BLaER1 (cell line): ENCODE measurements at regions not wholly inside any gene's neighbourhood (a gene's known extent, or its start where the extent isn't known, plus 50 kb on each side); places are given as distances from the start of the nearest gene placed in this dataset.

ENCODE experiments used
- H3K27ac ChIP-seq: shearing (Covaris generic); formaldehyde crosslinking; 2 replicates; pipeline ENCODE4 v1.8.1; 2022
- H3K27me3 ChIP-seq: shearing (Covaris generic); formaldehyde crosslinking; 2 replicates; pipeline ENCODE4 v1.8.1; 2022
- H3K36me3 ChIP-seq: shearing (Covaris generic); formaldehyde crosslinking; 2 replicates; pipeline ENCODE4 v1.8.1; 2022
- H3K4me1 ChIP-seq: shearing (Covaris generic); formaldehyde crosslinking; 2 replicates; pipeline ENCODE4 v1.8.1; 2022
- H3K4me2 ChIP-seq: shearing (Covaris generic); formaldehyde crosslinking; 2 replicates; pipeline ENCODE4 v1.8.1; 2022
- H3K4me3 ChIP-seq: shearing (Covaris generic); formaldehyde crosslinking; 2 replicates; pipeline ENCODE4 v1.8.1; 2022
- H3K9ac ChIP-seq: shearing (Covaris generic); formaldehyde crosslinking; 2 replicates; pipeline ENCODE4 v1.8.1; 2022
- H3K9me3 ChIP-seq: shearing (Covaris generic); formaldehyde crosslinking; 2 replicates; pipeline ENCODE4 v1.8.1; 2022
- H4K20me1 ChIP-seq: shearing (Covaris generic); formaldehyde crosslinking; 2 replicates; pipeline ENCODE4 v1.8.1; 2022
- Cebpa-rat ChIP-seq: shearing (Covaris generic); IDR thresholded peaks from 2 replicates; pipeline ENCODE4 v1.8.1; 2022

- Histone ChIP-seq H4K20me1 (no peaks in the 10 kb centered on the region), H3K9me3 (no peaks in the 10 kb centered on the region), H3K27ac (no peak overlapping the region), H3K4me2 (no peak overlapping the region), H3K9ac (no peak overlapping the region), H3K4me3 (no peak overlapping the region), H3K27me3 (no peaks in the 10 kb centered on the region), H3K4me1 (no peaks in the 10 kb centered on the region), H3K36me3 (no peaks in the 10 kb centered on the region)
- no peak for TF ChIP-seq Cebpa-rat
These were observed 165.6 kb upstream of the NBEA start for GRCh38 chr13:34776390-34776981.

DNA sequence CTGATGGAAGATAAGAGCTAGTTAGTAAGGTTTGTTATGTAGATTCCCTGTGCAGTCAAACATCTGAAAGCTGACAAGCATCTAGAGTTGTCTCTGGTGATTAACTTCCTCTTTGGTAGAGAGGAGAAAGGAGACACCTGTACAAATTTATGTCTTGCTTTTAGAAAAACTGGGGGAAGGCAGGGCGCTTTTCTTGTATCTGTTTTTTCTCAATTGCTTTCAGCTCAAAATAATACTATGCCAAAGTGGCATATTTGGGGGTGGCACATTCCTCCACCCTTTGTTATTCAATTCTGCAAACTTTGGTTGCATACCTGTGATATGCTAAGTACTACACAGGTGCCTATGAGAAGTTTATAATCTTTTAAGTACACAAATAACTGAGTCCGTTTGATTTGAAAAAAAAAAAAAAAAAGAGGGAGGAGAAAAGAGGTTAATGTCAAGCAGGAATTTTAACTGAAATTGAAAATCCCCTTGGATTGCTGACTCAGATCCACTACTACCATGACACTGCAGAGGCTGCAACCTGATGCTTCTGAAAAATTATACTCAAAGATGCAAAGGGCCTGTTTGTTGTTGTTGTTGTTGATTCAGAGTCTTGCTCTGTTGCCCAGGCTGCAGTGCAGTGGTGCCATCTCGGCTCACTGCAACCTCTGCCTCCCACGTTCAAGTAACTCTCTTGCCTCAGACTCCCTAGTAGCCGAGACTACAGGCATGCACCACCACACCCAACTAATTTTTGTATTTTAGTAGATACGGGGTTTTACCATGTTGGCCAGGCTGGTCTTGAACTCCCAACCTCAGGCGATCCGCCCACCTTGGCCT lies 164.8 kb upstream of the NBEA start:
- no peaks in the 10 kb centered on the region for H3K4me1 ChIP-seq
- no peak for TF ChIP-seq Cebpa-rat

DNA sequence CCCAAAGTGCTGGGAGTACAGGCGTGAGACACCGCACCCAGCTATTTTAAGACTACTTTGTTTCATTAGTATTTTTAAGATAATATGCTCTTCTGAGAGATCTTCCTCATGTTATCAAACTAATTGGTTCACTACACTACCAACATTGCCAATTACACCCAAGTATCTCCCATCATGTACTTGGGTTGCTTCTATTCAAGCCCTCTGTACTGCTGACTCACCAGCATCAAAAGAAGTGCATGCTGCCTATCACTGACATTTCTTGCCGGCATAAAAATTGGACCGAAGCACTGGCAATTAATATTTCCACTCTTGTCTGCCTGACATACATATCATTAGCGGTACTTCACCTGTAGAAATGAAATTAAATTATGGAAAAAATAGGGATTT lies 164.2 kb upstream of the NBEA start:
- TF ChIP-seq Cebpa-rat, result no peak
- Histone ChIP-seq H3K27ac (no peak overlapping the region), H4K20me1 (no peaks in the 10 kb centered on the region), H3K9me3 (peaks cover 7% of the 10 kb centered on the region), H3K36me3 (no peaks in the 10 kb centered on the region), H3K9ac (no peak overlapping the region), H3K4me3 (no peak overlapping the region), H3K4me1 (no peaks in the 10 kb centered on the region), H3K4me2 (no peak overlapping the region), H3K27me3 (no peaks in the 10 kb centered on the region)

More for the DNA sequence above, 164.8 kb upstream of the NBEA start:
- Histone ChIP-seq H3K4me2 (no peak overlapping the region), H3K9me3 (0 out of 2 replicates have a peak, but pooled peaks cover 1% of the 10 kb centered on the region), H3K27ac (no peak overlapping the region), H3K36me3 (no peaks in the 10 kb centered on the region), H3K27me3 (no peaks in the 10 kb centered on the region), H3K4me3 (no peak overlapping the region), H3K9ac (no peak overlapping the region), H4K20me1 (no peaks in the 10 kb centered on the region)

- Histone ChIP-seq H3K4me2 (no peak overlapping the region), H3K9me3 (peaks cover 18% of the 10 kb centered on the region), H3K4me1 (no peaks in the 10 kb centered on the region), H4K20me1 (no peaks in the 10 kb centered on the region), H3K27me3 (no peaks in the 10 kb centered on the region), H3K36me3 (no peaks in the 10 kb centered on the region), H3K4me3 (no peak overlapping the region), H3K27ac (no peak overlapping the region), H3K9ac (no peak overlapping the region)
- no peak for TF ChIP-seq Cebpa-rat
These were observed 162.9 kb upstream of the NBEA start for GRCh38 chr13:34779171-34779570.

DNA sequence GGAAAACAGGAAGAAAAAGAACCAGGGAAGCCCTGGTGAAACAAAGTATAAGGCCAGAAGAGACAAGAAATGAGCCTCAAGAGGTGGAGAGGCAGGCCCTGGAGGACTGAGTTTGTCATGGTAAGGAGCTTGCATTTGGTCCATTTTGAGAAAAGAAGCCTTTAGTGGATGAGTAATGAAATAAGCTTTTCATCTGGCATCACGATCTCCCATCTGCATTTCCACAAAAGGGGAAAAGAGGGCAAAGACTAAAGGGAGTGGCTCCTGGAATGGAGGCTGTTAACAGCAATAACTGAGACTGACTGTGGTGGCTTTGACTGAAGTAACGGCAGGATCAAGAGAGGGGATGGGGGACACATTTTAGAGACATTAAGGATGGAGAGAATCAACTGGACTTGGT lies 148.8 kb upstream of the NBEA start:
- no peaks in the 10 kb centered on the region for H3K27me3 ChIP-seq
- no peak overlapping the region for H3K4me2 ChIP-seq
- no peak for TF ChIP-seq Cebpa-rat
- H3K9me3 ChIP-seq, result peaks cover 10% of the 10 kb centered on the region; the same call in 1 of the 2 replicates
- H3K9ac ChIP-seq, result no peak overlapping the region
- H3K4me3 ChIP-seq, result no peak overlapping the region
- no peaks in the 10 kb centered on the region for H3K4me1 ChIP-seq
- no peaks in the 10 kb centered on the region for H3K36me3 ChIP-seq
- H3K27ac ChIP-seq, result no peak overlapping the region
- H4K20me1 ChIP-seq, result no peaks in the 10 kb centered on the region

GRCh38 chr13:34803756-34804155 lies 138.3 kb upstream of the NBEA start:
- Histone ChIP-seq H3K27me3 (no peaks in the 10 kb centered on the region), H3K9ac (no peak overlapping the region), H3K9me3 (no peaks in the 10 kb centered on the region), H3K4me3 (no peak overlapping the region), H3K36me3 (no peaks in the 10 kb centered on the region), H3K4me1 (no peaks in the 10 kb centered on the region), H3K27ac (no peak overlapping the region), H3K4me2 (no peak overlapping the region), H4K20me1 (no peaks in the 10 kb centered on the region)
- no peak for TF ChIP-seq Cebpa-rat

GRCh38 chr13:34805347-34805746 lies 136.7 kb upstream of the NBEA start:
- H3K4me3 ChIP-seq, result no peak overlapping the region
- no peaks in the 10 kb centered on the region for H3K27me3 ChIP-seq
- H3K36me3 ChIP-seq, result no peaks in the 10 kb centered on the region
- H3K4me1 ChIP-seq, result no peaks in the 10 kb centered on the region
- no peaks in the 10 kb centered on the region for H3K9me3 ChIP-seq
- H3K4me2 ChIP-seq, result no peak overlapping the region
- no peak overlapping the region for H3K9ac ChIP-seq
- H3K27ac ChIP-seq, result no peak overlapping the region
- no peak for TF ChIP-seq Cebpa-rat
- no peaks in the 10 kb centered on the region for H4K20me1 ChIP-seq

DNA sequence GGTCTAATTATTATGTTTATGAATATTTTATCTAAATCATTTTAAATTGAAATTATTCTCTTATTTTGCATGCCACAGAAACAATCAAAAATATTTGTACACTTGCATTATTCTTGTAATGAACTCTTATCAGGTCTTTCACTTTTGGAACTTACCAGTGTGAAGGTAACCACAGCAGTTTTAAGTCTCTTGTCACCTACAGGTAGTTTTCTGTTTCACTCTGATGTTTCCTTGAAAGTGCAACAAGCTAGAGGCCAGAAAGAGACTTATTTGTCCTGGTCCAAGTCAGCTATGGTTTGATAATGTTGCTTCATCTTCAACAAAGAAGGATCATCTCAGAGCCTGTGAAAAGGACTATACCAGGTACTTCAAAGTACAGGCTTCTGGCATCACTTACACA lies 133.4 kb upstream of the NBEA start:
- Histone ChIP-seq H3K36me3 (no peaks in the 10 kb centered on the region), H4K20me1 (no peaks in the 10 kb centered on the region), H3K4me3 (no peak overlapping the region), H3K27me3 (no peaks in the 10 kb centered on the region), H3K4me2 (no peak overlapping the region), H3K4me1 (no peaks in the 10 kb centered on the region), H3K9ac (no peak overlapping the region), H3K27ac (no peak overlapping the region), H3K9me3 (peaks cover 21% of the 10 kb centered on the region; the same call in 1 of the 2 replicates)
- TF ChIP-seq Cebpa-rat, result no peak

DNA sequence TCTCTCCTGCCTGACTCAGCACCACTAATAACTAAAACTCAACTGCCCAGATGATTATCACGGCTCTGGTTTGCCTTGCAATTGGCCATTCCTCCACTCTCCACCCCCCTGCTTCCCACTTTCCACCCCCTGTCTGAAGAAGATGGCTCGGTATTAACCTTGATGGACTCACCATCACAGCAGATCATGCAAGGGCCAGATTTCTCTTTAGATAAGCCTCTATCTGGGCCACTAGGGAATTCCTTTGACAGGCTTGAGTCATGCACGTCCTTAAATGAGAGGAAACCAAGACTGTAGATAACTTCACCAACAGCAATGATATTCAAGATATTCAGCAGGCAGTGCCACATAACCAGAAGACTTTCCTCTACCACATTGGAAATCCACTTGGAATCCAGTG lies 131.1 kb upstream of the NBEA start:
- TF ChIP-seq Cebpa-rat, result no peak
- Histone ChIP-seq H3K27me3 (no peaks in the 10 kb centered on the region), H4K20me1 (no peaks in the 10 kb centered on the region), H3K4me2 (no peak overlapping the region), H3K9me3 (peaks cover 22% of the 10 kb centered on the region; the same call in 1 of the 2 replicates), H3K4me3 (no peak overlapping the region), H3K27ac (no peak overlapping the region), H3K9ac (no peak overlapping the region), H3K36me3 (no peaks in the 10 kb centered on the region), H3K4me1 (no peaks in the 10 kb centered on the region)

GRCh38 chr13:34815526-34815925 lies 126.5 kb upstream of the NBEA start:
- TF ChIP-seq Cebpa-rat, result no peak
- no peak overlapping the region for H3K4me2 ChIP-seq
- peaks cover 22% of the 10 kb centered on the region; the same call in 1 of the 2 replicates for H3K9me3 ChIP-seq
- H3K27ac ChIP-seq, result no peak overlapping the region
- H3K4me3 ChIP-seq, result no peak overlapping the region
- no peaks in the 10 kb centered on the region for H3K27me3 ChIP-seq
- no peaks in the 10 kb centered on the region for H3K36me3 ChIP-seq
- H3K4me1 ChIP-seq, result no peaks in the 10 kb centered on the region
- H3K9ac ChIP-seq, result no peak overlapping the region
- no peaks in the 10 kb centered on the region for H4K20me1 ChIP-seq
